ENCODE measurements at regions not wholly inside any gene's neighbourhood (a gene's known extent, or its start where the extent isn't known, plus 50 kb on each side); places are given as distances from the start of the nearest gene placed in this dataset.

- H3K27me3 ChIP-seq: no peaks in the 10 kb centered on the region
- no peaks in the 10 kb centered on the region for H3K36me3 ChIP-seq
- H3K27ac ChIP-seq: no peak overlapping the region
- 57 to 80% (median 69%) methylated on average over 3 of the region's 3 CpGs for WGBS, 4 donors
- ATAC-seq: no peak
- no peaks in the 10 kb centered on the region for H3K4me1 ChIP-seq
- DNase-seq: no peak
- peaks cover 0 to 3% (median 0%) of the 10 kb centered on the region in 12 donors for H3K9me3 ChIP-seq
- TF ChIP-seq POLR2A (IDR thresholded peaks at IDR 0.05) (no peak), CTCF (IDR thresholded peaks at IDR 0.05) (no peak)
- H3K4me3 ChIP-seq: no peak overlapping the region
- intact Hi-C loops (cut with DNase I): no loop called here
Measured at GRCh38 chr1:194114288-194114687, 927.9 kb upstream of the B3GALT2 start.

DNA sequence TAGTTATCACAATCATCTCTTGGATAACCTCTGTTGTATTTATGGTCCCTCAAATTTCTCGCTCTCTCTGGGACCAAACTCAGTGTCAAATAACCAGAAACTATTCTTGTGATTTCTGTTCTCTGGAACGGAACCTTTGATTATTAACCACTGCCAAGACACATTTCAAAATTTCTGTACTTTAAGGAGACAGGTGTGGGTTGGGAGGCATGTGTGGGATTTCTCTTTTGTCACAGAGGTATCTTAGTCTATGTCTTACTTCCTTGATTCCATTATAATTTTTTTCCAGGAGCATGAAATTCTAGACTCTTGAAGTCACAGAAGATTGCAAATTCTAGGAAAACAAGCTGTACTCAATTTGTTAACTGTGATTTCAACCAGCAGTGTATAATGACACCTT lies 919.0 kb upstream of the B3GALT2 start:
- H3K4me3 ChIP-seq: no peak overlapping the region
- no peaks in the 10 kb centered on the region for H3K27me3 ChIP-seq
- intact Hi-C loops (cut with DNase I): no loop called here
- TF ChIP-seq POLR2A (IDR thresholded peaks at IDR 0.05) (no peak), CTCF (IDR thresholded peaks at IDR 0.05) (no peak)
- no peaks in the 10 kb centered on the region for H3K36me3 ChIP-seq
- H3K4me1 ChIP-seq: no peaks in the 10 kb centered on the region
- ATAC-seq (no peak), DNase-seq (no peak)
- no peak overlapping the region for H3K27ac ChIP-seq
- no peaks in the 10 kb centered on the region for H3K9me3 ChIP-seq
- 84 to 86% (median 85%) methylated on average over 2 of the region's 2 CpGs for WGBS, 4 donors

DNA sequence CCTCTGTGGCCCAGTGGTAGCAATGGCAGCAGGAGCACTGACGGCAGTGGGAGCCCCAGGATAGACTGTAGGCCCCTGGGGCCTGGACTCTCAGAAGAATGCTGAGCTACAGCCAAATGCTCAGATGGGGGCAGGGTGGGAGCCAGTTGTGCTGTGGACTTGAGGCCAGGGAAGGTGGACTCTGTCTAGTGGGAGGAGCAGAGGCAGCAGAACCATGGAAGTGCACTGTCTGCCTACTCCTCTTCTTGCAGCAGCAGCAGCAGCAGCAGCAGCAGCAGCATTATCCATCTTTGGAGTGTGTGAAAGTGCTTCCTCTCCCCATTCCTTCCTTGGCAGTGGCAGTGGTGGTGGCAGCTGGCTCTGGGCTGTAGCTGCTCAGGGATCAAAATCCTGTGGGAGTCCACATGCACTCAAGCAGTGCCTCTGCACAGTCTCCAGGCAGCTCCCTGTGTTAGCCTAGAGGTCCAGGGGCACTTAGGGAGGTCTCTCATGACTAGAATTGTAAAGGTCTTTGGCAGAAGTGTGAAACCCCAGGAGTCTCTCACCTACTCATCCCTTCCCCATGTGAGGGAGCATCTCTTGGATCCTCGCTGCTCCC lies 917.9 kb upstream of the B3GALT2 start:
- ATAC-seq (peak in 2 of 4 donors; percentile 28 to 49), DNase-seq (peak in 1 of 5 donors; percentile 9)
- H3K9me3 ChIP-seq: no peaks in the 10 kb centered on the region
- no peaks in the 10 kb centered on the region for H3K27me3 ChIP-seq
- intact Hi-C loops (cut with DNase I): no loop called here
- H3K4me1 ChIP-seq: no peaks in the 10 kb centered on the region
- TF ChIP-seq POLR2A (IDR thresholded peaks at IDR 0.05) (no peak), CTCF (IDR thresholded peaks at IDR 0.05) (no peak)
- no peak overlapping the region for H3K27ac ChIP-seq
- no peak overlapping the region for H3K4me3 ChIP-seq
- no peaks in the 10 kb centered on the region for H3K36me3 ChIP-seq
- WGBS, 4 donors: 66 to 85% (median 75%) methylated on average over 2 of the region's 2 CpGs

DNA sequence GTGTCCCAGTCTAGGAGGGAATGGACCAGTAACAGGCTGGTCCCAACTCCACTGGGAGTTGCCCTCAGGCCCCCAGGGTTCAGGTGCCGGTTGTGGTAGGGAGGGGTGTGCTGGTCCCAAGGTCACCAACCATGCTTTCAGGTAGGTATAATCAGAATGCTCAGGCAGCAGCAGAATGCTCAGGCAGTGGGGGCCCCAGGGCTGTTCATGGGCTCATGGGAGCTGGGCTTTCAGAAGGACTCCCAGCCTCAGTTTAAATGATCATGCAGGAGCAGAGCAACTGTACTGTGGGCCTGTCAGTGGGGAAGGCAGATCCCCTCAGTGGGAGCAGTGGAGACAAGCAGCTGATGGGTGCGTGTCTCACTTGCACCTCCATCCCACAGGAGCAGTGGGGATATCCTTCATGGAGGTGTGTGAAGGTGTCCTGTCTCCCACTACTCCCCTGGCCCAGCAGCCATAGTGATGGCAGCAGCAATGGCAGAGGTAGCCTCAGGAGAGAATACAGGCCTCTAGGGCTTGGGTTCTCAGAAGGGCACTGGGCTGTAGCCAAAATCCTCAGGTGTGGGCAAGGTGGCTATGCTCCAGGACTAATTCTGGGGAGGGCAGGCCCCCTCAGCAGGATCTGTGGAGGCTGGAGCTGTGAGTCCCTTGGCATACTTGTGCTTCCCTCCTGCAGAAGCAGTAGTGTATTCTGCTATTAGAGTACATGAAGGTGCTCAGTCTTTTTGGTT lies 917.3 kb upstream of the B3GALT2 start:
- H3K9me3 ChIP-seq: no peaks in the 10 kb centered on the region
- H3K4me3 ChIP-seq: no peak overlapping the region
- WGBS, 4 donors: 49 to 86% (median 67%) methylated on average over 1 to 2 of the region's 2 CpGs
- H3K4me1 ChIP-seq: no peaks in the 10 kb centered on the region
- DNase-seq: no peak
- no peak for ATAC-seq
- no peak overlapping the region for H3K27ac ChIP-seq
- no peaks in the 10 kb centered on the region for H3K27me3 ChIP-seq
- TF ChIP-seq CTCF (IDR thresholded peaks at IDR 0.05): no peak
- TF ChIP-seq POLR2A (IDR thresholded peaks at IDR 0.05): no peak
- H3K36me3 ChIP-seq: no peaks in the 10 kb centered on the region
- intact Hi-C loops (cut with DNase I): no loop called here

Measured in heart left ventricle (tissue), 16 donors.